Fibroblast of lung (primary cell): ENCODE measurements at regions not wholly inside any gene's neighbourhood (a gene's known extent, or its start where the extent isn't known, plus 50 kb on each side); places are given as distances from the start of the nearest gene placed in this dataset.

ENCODE experiments used
- DNase-seq, 2 donors: peaks; one replicate each; pipeline versions ENCODE4 v3.0.0 to v3.0.0-alpha.2; 2010; ENCODE audit warnings: low read depth in 2 of 2
- H2AFZ ChIP-seq: 2 replicates; pipeline ENCODE4 v1.5.1; 2012; ENCODE audit warnings: low read length, control low read depth, inconsistent platforms
- H3K27ac ChIP-seq: 2 replicates; pipeline ENCODE4 v1.5.1; 2011; ENCODE audit warnings: low read length, control low read depth; ENCODE audit not compliant: insufficient read depth
- H3K27me3 ChIP-seq: 2 replicates; pipeline ENCODE4 v1.5.1; 2011; ENCODE audit warnings: mild to moderate bottlenecking, low read length; ENCODE audit not compliant: control insufficient read depth, insufficient read depth
- H3K36me3 ChIP-seq: 2 replicates; pipeline ENCODE4 v1.5.1; 2011; ENCODE audit warnings: low read length; ENCODE audit not compliant: control insufficient read depth, insufficient read depth
- H3K4me1 ChIP-seq: 2 replicates; pipeline ENCODE4 v1.5.1; 2011; ENCODE audit warnings: low read length; ENCODE audit not compliant: control insufficient read depth, insufficient read depth; ENCODE audit errors: extremely low read depth
- H3K4me2 ChIP-seq: 2 replicates; pipeline ENCODE4 v1.5.1; 2011; ENCODE audit warnings: low read length, control low read depth; ENCODE audit not compliant: insufficient read depth; ENCODE audit errors: extremely low read depth
- H3K4me3 ChIP-seq, 4 experiments: fragments of 200-600 bp in 1 of 4; sonication (generic) in 1 of 4; replicated peaks in 1 of 4; 2 replicates each; pipeline ENCODE4 v1.5.1; 2011 to 2016; ENCODE audit warnings: low read length in 4 of 4, low read depth in 3 of 4, mild to moderate bottlenecking in 3 of 4, control low read depth in 2 of 4, inconsistent platforms in 1 of 4, mixed read lengths in 1 of 4; ENCODE audit not compliant: insufficient read depth in 1 of 4; ENCODE audit errors: control extremely low read depth in 1 of 4
- H3K79me2 ChIP-seq: 2 replicates; pipeline ENCODE4 v1.5.1; 2012; ENCODE audit warnings: mild to moderate bottlenecking, low read length, inconsistent platforms; ENCODE audit not compliant: control insufficient read depth, insufficient read depth
- H3K9ac ChIP-seq: 2 replicates; pipeline ENCODE4 v1.5.1; 2011; ENCODE audit warnings: mild to moderate bottlenecking, low read length, control low read depth; ENCODE audit not compliant: insufficient read depth
- H3K9me3 ChIP-seq: 2 replicates; pipeline ENCODE4 v1.5.1; 2012; ENCODE audit warnings: low read depth, low read length; ENCODE audit not compliant: control insufficient read depth, insufficient read depth
- H4K20me1 ChIP-seq: 2 replicates; pipeline ENCODE4 v1.5.1; 2011; ENCODE audit warnings: low read length; ENCODE audit not compliant: control insufficient read depth, insufficient read depth; ENCODE audit errors: extremely low read depth
- CTCF ChIP-seq, 2 donors: IDR thresholded peaks in 1 of 2; conservative IDR thresholded peaks in 1 of 2; 1 replicate in 1 of 2; 2 replicates in 1 of 2; pipeline ENCODE4 v1.5.1; 2011 to 2012; ENCODE audit warnings: low read length in 2 of 2, control low read depth in 1 of 2, inconsistent platforms in 1 of 2, low read depth in 1 of 2, mild to moderate bottlenecking in 1 of 2
- EZH2 ChIP-seq: IDR thresholded peaks from 2 replicates; pipeline ENCODE4 v1.5.1; 2012; ENCODE audit warnings: low read length, control low read depth, mild to moderate bottlenecking; ENCODE audit errors: missing control alignments

- Histone ChIP-seq H3K4me1 (no peaks in the 10 kb centered on the region), H3K27me3 (peaks cover 3% of the 10 kb centered on the region), H2AFZ (no peak overlapping the region), H3K36me3 (no peaks in the 10 kb centered on the region), H3K27ac (no peak overlapping the region), H3K4me2 (no peak overlapping the region), H3K79me2 (no peaks in the 10 kb centered on the region), H3K9ac (no peak overlapping the region), H3K4me3 (no peak overlapping the region), H3K9me3 (no peaks in the 10 kb centered on the region), H4K20me1 (no peaks in the 10 kb centered on the region)
- TF ChIP-seq EZH2 (no peak), CTCF (conservative IDR thresholded peaks at IDR 0.05 in 1 of 2, IDR thresholded peaks at IDR 0.05 in 1 of 2; ENCODE audit: low read depth in 1 of 2, low read length in 2 of 2) (no peak)
- DNase-seq, result no peak
These were observed 125.6 kb upstream of the NFIB start for GRCh38 chr9:14439555-14439954.

- Histone ChIP-seq H3K79me2 (no peaks in the 10 kb centered on the region), H3K27me3 (peaks cover 3% of the 10 kb centered on the region), H2AFZ (no peak overlapping the region), H4K20me1 (no peaks in the 10 kb centered on the region), H3K4me3 (no peak overlapping the region), H3K4me1 (no peaks in the 10 kb centered on the region), H3K9ac (no peak overlapping the region), H3K36me3 (no peaks in the 10 kb centered on the region), H3K4me2 (no peak overlapping the region), H3K27ac (no peak overlapping the region), H3K9me3 (no peaks in the 10 kb centered on the region)
- DNase-seq, result peak in 1 of 2 donors; percentile 31
- TF ChIP-seq EZH2 (no peak), CTCF (conservative IDR thresholded peaks at IDR 0.05 in 1 of 2, IDR thresholded peaks at IDR 0.05 in 1 of 2; ENCODE audit: low read depth in 1 of 2, low read length in 2 of 2) (no peak)
These were observed 124.5 kb upstream of the NFIB start for GRCh38 chr9:14438232-14439021.

GRCh38 chr9:14437354-14438231 lies 123.7 kb upstream of the NFIB start:
- H3K4me2 ChIP-seq, result no peak overlapping the region
- peaks cover 3% of the 10 kb centered on the region for H3K27me3 ChIP-seq
- TF ChIP-seq CTCF (conservative IDR thresholded peaks at IDR 0.05 in 1 of 2, IDR thresholded peaks at IDR 0.05 in 1 of 2; ENCODE audit: low read depth in 1 of 2, low read length in 2 of 2) (no peak), EZH2 (no peak)
- no peaks in the 10 kb centered on the region for H3K79me2 ChIP-seq
- H3K9ac ChIP-seq, result no peak overlapping the region
- H3K4me1 ChIP-seq, result no peaks in the 10 kb centered on the region
- H3K9me3 ChIP-seq, result no peaks in the 10 kb centered on the region
- H4K20me1 ChIP-seq, result no peaks in the 10 kb centered on the region
- H2AFZ ChIP-seq, result no peak overlapping the region
- DNase-seq, result no peak
- no peaks in the 10 kb centered on the region for H3K36me3 ChIP-seq
- H3K4me3 ChIP-seq, result no peak overlapping the region
- H3K27ac ChIP-seq, result no peak overlapping the region
